GM12873 (cell line): ENCODE measurements at regions not wholly inside any gene's neighbourhood (a gene's known extent, or its start where the extent isn't known, plus 50 kb on each side); places are given as distances from the start of the nearest gene placed in this dataset.

Experiments used
- CTCF ChIP-seq: IDR thresholded peaks from 2 replicates; pipeline ENCODE4 v1.5.1; 2012; ENCODE audit warnings: low read depth, mild to moderate bottlenecking, moderate library complexity, low read length, control low read depth; ENCODE audit not compliant: insufficient read depth; ENCODE audit errors: missing control alignments

- no peak for TF ChIP-seq CTCF
Observed at GRCh38 chr5:89901346-89901745, 508.2 kb downstream of the CETN3 start.

GRCh38 chr5:89900346-89900745 is 509.2 kb downstream of the CETN3 start:
- TF ChIP-seq CTCF, result no peak

- TF ChIP-seq CTCF, result no peak
Observed at GRCh38 chr5:89899559-89899958, 510.0 kb downstream of the CETN3 start.

GRCh38 chr5:89893546-89893945 is 516.0 kb downstream of the CETN3 start:
- no peak for TF ChIP-seq CTCF

- TF ChIP-seq CTCF, result no peak
Observed at GRCh38 chr5:89885670-89886069, 523.9 kb downstream of the CETN3 start.

- no peak for TF ChIP-seq CTCF
Observed at GRCh38 chr5:89883967-89884366, 525.6 kb downstream of the CETN3 start.

GRCh38 chr5:89878140-89879132 is 531.1 kb downstream of the CETN3 start:
- TF ChIP-seq CTCF, result no peak
